NCI-H1105 treated with DMSO at 0.1 percent for 48 hours (cell line): ENCODE measurements at regions not wholly inside any gene's neighbourhood (a gene's known extent, or its start where the extent isn't known, plus 50 kb on each side); places are given as distances from the start of the nearest gene placed in this dataset.

Source experiments
- DNase-seq: peaks from one replicate; lab custom pipeline; 2025; lab: John Stamatoyannopoulos, UW

- DNase-seq, result no peak
Observed at GRCh38 chr2:66962716-66963115, 434.4 kb upstream of the ETAA1 start.

GRCh38 chr2:66966631-66967030 lies 430.5 kb upstream of the ETAA1 start:
- no peak for DNase-seq

- DNase-seq, result no peak
Observed at GRCh38 chr2:66968946-66969345, 428.2 kb upstream of the ETAA1 start.

GRCh38 chr2:66981074-66981473 lies 416.1 kb upstream of the ETAA1 start:
- peak; percentile 5 for DNase-seq

GRCh38 chr2:66982766-66983165 lies 414.4 kb upstream of the ETAA1 start:
- no peak for DNase-seq

GRCh38 chr2:66984864-66985263 lies 412.3 kb upstream of the ETAA1 start:
- DNase-seq, result no peak

GRCh38 chr2:66985906-66986305 lies 411.2 kb upstream of the ETAA1 start:
- no peak for DNase-seq

- no peak for DNase-seq
Observed at GRCh38 chr2:66987733-66988132, 409.4 kb upstream of the ETAA1 start.

GRCh38 chr2:66994654-66995053 lies 402.5 kb upstream of the ETAA1 start:
- DNase-seq, result no peak

GRCh38 chr2:66995636-66996035 lies 401.5 kb upstream of the ETAA1 start:
- DNase-seq, result no peak

- no peak for DNase-seq
Observed at GRCh38 chr2:67002618-67003371, 394.3 kb upstream of the ETAA1 start.

- DNase-seq, result no peak
Observed at GRCh38 chr2:67006373-67006960, 390.7 kb upstream of the ETAA1 start.

- no peak for DNase-seq
Observed at GRCh38 chr2:67008155-67008554, 389.0 kb upstream of the ETAA1 start.

GRCh38 chr2:67012165-67012564 lies 385.0 kb upstream of the ETAA1 start:
- DNase-seq, result no peak

GRCh38 chr2:67013821-67014220 lies 383.3 kb upstream of the ETAA1 start:
- DNase-seq, result no peak

GRCh38 chr2:67015681-67016080 lies 381.5 kb upstream of the ETAA1 start:
- no peak for DNase-seq

- DNase-seq, result no peak
Observed at GRCh38 chr2:67018301-67018700, 378.8 kb upstream of the ETAA1 start.

GRCh38 chr2:67032076-67032475 lies 365.1 kb upstream of the ETAA1 start:
- no peak for DNase-seq

- DNase-seq, result no peak
Observed at GRCh38 chr2:67036444-67036843, 360.7 kb upstream of the ETAA1 start.

GRCh38 chr2:67037655-67038054 lies 359.5 kb upstream of the ETAA1 start:
- peak; percentile 86 for DNase-seq

GRCh38 chr2:67038195-67038594 lies 358.9 kb upstream of the ETAA1 start:
- no peak for DNase-seq

- DNase-seq, result no peak
Observed at GRCh38 chr2:67039058-67039457, 358.1 kb upstream of the ETAA1 start.

- DNase-seq, result no peak
Observed at GRCh38 chr2:67039517-67040103, 357.5 kb upstream of the ETAA1 start.

- no peak for DNase-seq
Observed at GRCh38 chr2:67041051-67041450, 356.1 kb upstream of the ETAA1 start.
